ENCODE measurements at regions not wholly inside any gene's neighbourhood (a gene's known extent, or its start where the extent isn't known, plus 50 kb on each side); places are given as distances from the start of the nearest gene placed in this dataset.

GRCh38 chr14:25945746-25946145 is 652.1 kb downstream of the NOVA1 start:
- H3K4me1 ChIP-seq = no peaks in the 10 kb centered on the region
- TF ChIP-seq CTCF (IDR thresholded peaks at IDR 0.05) = no peak
- no peak overlapping the region for H3K4me3 ChIP-seq
- no peaks in the 10 kb centered on the region for H3K36me3 ChIP-seq
- H3K27me3 ChIP-seq = no peaks in the 10 kb centered on the region
- no peak for DNase-seq (ENCODE audit: low spot score)
- no peak overlapping the region for H3K27ac ChIP-seq
- H3K9me3 ChIP-seq = no peaks in the 10 kb centered on the region

- H3K4me1 ChIP-seq = no peaks in the 10 kb centered on the region
- H3K27me3 ChIP-seq = no peaks in the 10 kb centered on the region
- H3K4me3 ChIP-seq = no peak overlapping the region
- H3K9me3 ChIP-seq = no peaks in the 10 kb centered on the region
- H3K36me3 ChIP-seq = no peaks in the 10 kb centered on the region
- TF ChIP-seq CTCF (IDR thresholded peaks at IDR 0.05) = no peak
- no peak overlapping the region for H3K27ac ChIP-seq
- DNase-seq (ENCODE audit: low spot score) = no peak
These were observed 653.8 kb downstream of the NOVA1 start for GRCh38 chr14:25944020-25944419.

GRCh38 chr14:25943329-25943728 is 654.5 kb downstream of the NOVA1 start:
- Histone ChIP-seq H3K4me3 (no peak overlapping the region), H3K9me3 (no peaks in the 10 kb centered on the region), H3K4me1 (no peaks in the 10 kb centered on the region), H3K27ac (no peak overlapping the region), H3K27me3 (no peaks in the 10 kb centered on the region), H3K36me3 (no peaks in the 10 kb centered on the region)
- no peak for TF ChIP-seq CTCF (IDR thresholded peaks at IDR 0.05)
- no peak for DNase-seq (ENCODE audit: low spot score)

- H3K27ac ChIP-seq = no peak overlapping the region
- H3K9me3 ChIP-seq = no peaks in the 10 kb centered on the region
- H3K36me3 ChIP-seq = no peaks in the 10 kb centered on the region
- H3K27me3 ChIP-seq = no peaks in the 10 kb centered on the region
- no peak for DNase-seq (ENCODE audit: low spot score)
- TF ChIP-seq CTCF (IDR thresholded peaks at IDR 0.05) = no peak
- no peak overlapping the region for H3K4me3 ChIP-seq
- H3K4me1 ChIP-seq = no peaks in the 10 kb centered on the region
These were observed 655.7 kb downstream of the NOVA1 start for GRCh38 chr14:25942090-25942489.

GRCh38 chr14:25933731-25934130 is 664.1 kb downstream of the NOVA1 start:
- no peaks in the 10 kb centered on the region for H3K36me3 ChIP-seq
- H3K4me3 ChIP-seq = no peak overlapping the region
- H3K27ac ChIP-seq = no peak overlapping the region
- H3K9me3 ChIP-seq = no peaks in the 10 kb centered on the region
- H3K27me3 ChIP-seq = no peaks in the 10 kb centered on the region
- no peak for DNase-seq (ENCODE audit: low spot score)
- TF ChIP-seq CTCF (IDR thresholded peaks at IDR 0.05) = no peak
- no peaks in the 10 kb centered on the region for H3K4me1 ChIP-seq

- Histone ChIP-seq H3K9me3 (no peaks in the 10 kb centered on the region), H3K27ac (no peak overlapping the region), H3K4me1 (no peaks in the 10 kb centered on the region), H3K4me3 (no peak overlapping the region), H3K36me3 (no peaks in the 10 kb centered on the region), H3K27me3 (no peaks in the 10 kb centered on the region)
- DNase-seq (ENCODE audit: low spot score) = no peak
- TF ChIP-seq CTCF (IDR thresholded peaks at IDR 0.05) = no peak
These were observed 667.8 kb downstream of the NOVA1 start for GRCh38 chr14:25929881-25930615.

Data from right atrium auricular region (tissue), 2 donors.